Common myeloid progenitor, CD34-positive (primary cell): ENCODE measurements at regions not wholly inside any gene's neighbourhood (a gene's known extent, or its start where the extent isn't known, plus 50 kb on each side); places are given as distances from the start of the nearest gene placed in this dataset.
"Not testable (repeated sequence)": the region's sequence is repeated elsewhere in the genome, so short reads cannot be mapped to it uniquely, and the experiment has no call there.

Experiments used
- CTCF ChIA-PET: fragments of 350-600 bp; sonication (Branson Sonifier 250); formaldehyde crosslinking; loops from one replicate; lab custom pipeline; 2021; ENCODE audit warnings: antibody characterized with exemption; lab: Charles Lee
- POLR2A ChIA-PET: fragments of 350-600 bp; sonication (Branson Sonifier 250); formaldehyde crosslinking; loops from one replicate; lab custom pipeline; 2021; ENCODE audit warnings: antibody characterized with exemption; lab: Charles Lee
- DNase-seq, 3 donors: peaks; one replicate each; pipeline versions ENCODE4 v3.0.0 to v3.0.0-alpha.2; 2013
- H3K27ac ChIP-seq, 2 experiments: 1 replicate in 1 of 2; 2 replicates in 1 of 2; pipeline ENCODE4 v1.7.0; 2013; ENCODE audit warnings: inconsistent platforms in 2 of 2, low read length in 2 of 2, mild to moderate bottlenecking in 2 of 2, low read depth in 1 of 2, moderate library complexity in 1 of 2; ENCODE audit not compliant: severe bottlenecking in 2 of 2, insufficient read depth in 1 of 2, poor library complexity in 1 of 2
- H3K27me3 ChIP-seq, 5 experiments: replicated peaks in 2 of 5; 1 replicate in 3 of 5; 2 replicates in 2 of 5; pipeline versions ENCODE4 v1.6.1 to v1.7.0; 2013; ENCODE audit warnings: low read length in 4 of 5, mild to moderate bottlenecking in 2 of 5, moderate library complexity in 2 of 5, inconsistent platforms in 1 of 5; ENCODE audit not compliant: insufficient read depth in 5 of 5, control insufficient read depth in 4 of 5
- H3K36me3 ChIP-seq, 4 experiments: 1 replicate in 2 of 4; 2 replicates in 2 of 4; pipeline versions ENCODE4 v1.6.1 to v1.7.0; 2013; ENCODE audit warnings: low read length in 3 of 4, control low read depth in 1 of 4, mild to moderate bottlenecking in 1 of 4; ENCODE audit not compliant: control insufficient read depth in 4 of 4, insufficient read depth in 4 of 4
- H3K4me1 ChIP-seq, 4 experiments: 1 replicate in 3 of 4; 2 replicates in 1 of 4; pipeline versions ENCODE4 v1.6.1 to v1.7.1; 2013; ENCODE audit warnings: low read length in 3 of 4, mild to moderate bottlenecking in 3 of 4, control low read depth in 1 of 4, inconsistent platforms in 1 of 4, moderate library complexity in 1 of 4; ENCODE audit not compliant: control insufficient read depth in 4 of 4, insufficient read depth in 4 of 4; ENCODE audit errors: control extremely low read depth in 1 of 4
- H3K4me3 ChIP-seq, 7 experiments: 1 replicate in 4 of 7; 2 replicates in 3 of 7; pipeline versions ENCODE4 v1.5.1 to v1.7.0; 2013; ENCODE audit warnings: mild to moderate bottlenecking in 7 of 7, low read length in 6 of 7, moderate library complexity in 6 of 7, inconsistent platforms in 2 of 7, low read depth in 2 of 7, control low read depth in 1 of 7; ENCODE audit not compliant: insufficient read depth in 4 of 7, control insufficient read depth in 1 of 7; ENCODE audit errors: extremely low read depth in 1 of 7
- H3K9me3 ChIP-seq, 5 experiments: 1 replicate in 4 of 5; 2 replicates in 1 of 5; pipeline versions ENCODE4 v1.6.1 to v1.7.1; 2013; ENCODE audit warnings: low read length in 4 of 5, mild to moderate bottlenecking in 2 of 5, inconsistent platforms in 1 of 5, low read depth in 1 of 5, moderate library complexity in 1 of 5; ENCODE audit not compliant: control insufficient read depth in 4 of 5, insufficient read depth in 2 of 5; ENCODE audit errors: control extremely low read depth in 1 of 5
- WGBS: methylation state at CpG from one replicate; pipeline ENCODE4 v1.1.5; 2013; ENCODE audit not compliant: insufficient coverage; 5-methylcytosine and 5-hydroxymethylcytosine counted together

DNA sequence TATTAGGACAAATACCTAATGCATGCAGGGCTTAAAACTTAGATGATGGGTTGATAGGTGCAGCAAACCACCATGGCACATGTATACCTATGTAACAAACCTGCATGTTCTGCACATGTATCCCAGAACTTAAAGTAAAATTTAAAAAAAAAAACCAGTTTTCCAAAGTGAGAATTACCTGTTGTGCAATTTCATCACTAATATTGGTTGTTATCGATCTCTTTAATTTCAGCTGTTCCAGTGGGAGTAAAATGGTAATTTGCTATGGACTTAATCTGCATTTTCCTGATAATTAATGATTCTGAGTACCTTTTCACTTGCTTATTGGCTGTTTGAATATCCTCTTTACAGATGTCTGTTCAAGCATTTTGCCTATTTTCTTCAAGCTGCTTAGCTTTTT is 69.6 kb upstream of the RXFP1 start:
- H3K9me3 ChIP-seq, H3K36me3 ChIP-seq, H3K27me3 ChIP-seq, H3K4me1 ChIP-seq, CTCF ChIA-PET, POLR2A ChIA-PET, DNase-seq, H3K27ac ChIP-seq, H3K4me3 ChIP-seq: not testable (repeated sequence)
- 100% methylated on average over 1 of the region's 1 CpG for WGBS

DNA sequence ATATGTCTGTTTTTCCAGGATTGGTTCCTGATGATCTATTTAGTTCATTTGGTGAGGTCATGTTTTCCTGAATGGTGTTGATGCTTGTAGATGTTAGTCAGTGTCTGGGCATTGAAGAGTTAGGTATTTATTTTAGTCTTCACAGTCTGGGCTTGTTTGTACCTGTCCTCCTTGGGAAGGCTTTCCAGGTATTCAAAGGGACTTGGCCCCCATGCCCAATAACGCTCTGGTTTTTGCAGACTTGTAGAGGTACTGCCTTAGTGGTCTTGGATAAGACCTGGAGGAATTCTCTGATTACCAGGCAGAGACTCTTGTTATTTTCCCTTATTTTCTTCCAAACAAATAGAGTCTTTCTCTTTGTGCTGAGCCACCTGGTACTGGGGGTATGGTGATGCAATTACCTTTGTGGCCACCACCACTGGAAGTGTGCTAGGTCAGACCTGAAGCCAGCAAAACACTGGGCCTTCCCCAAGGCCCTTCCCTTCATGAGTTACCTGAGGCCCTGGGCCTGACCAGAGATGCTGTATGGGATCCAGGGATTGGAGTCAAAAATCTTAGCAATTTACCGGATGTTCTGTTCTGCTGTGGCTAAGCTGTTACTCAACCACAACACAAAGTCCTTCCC is 63.3 kb upstream of the RXFP1 start:
- Histone ChIP-seq H3K4me3 (no peak overlapping the region), H3K36me3 (no peaks in the 10 kb centered on the region), H3K27ac (no peak overlapping the region), H3K9me3 (no peaks in the 10 kb centered on the region), H3K27me3 (no peaks in the 10 kb centered on the region), H3K4me1 (no peaks in the 10 kb centered on the region)
- ChIA-PET CTCF (interaction anchor here (1.6 kb wide), 1 partner anchor 14 kb away, joined by 4 read pairs; no protein-coding TSS in a partner anchor), POLR2A (no interaction called here)
- no peak for DNase-seq
- WGBS = no CpG with 5 or more reads among the region's 2 CpGs

DNA sequence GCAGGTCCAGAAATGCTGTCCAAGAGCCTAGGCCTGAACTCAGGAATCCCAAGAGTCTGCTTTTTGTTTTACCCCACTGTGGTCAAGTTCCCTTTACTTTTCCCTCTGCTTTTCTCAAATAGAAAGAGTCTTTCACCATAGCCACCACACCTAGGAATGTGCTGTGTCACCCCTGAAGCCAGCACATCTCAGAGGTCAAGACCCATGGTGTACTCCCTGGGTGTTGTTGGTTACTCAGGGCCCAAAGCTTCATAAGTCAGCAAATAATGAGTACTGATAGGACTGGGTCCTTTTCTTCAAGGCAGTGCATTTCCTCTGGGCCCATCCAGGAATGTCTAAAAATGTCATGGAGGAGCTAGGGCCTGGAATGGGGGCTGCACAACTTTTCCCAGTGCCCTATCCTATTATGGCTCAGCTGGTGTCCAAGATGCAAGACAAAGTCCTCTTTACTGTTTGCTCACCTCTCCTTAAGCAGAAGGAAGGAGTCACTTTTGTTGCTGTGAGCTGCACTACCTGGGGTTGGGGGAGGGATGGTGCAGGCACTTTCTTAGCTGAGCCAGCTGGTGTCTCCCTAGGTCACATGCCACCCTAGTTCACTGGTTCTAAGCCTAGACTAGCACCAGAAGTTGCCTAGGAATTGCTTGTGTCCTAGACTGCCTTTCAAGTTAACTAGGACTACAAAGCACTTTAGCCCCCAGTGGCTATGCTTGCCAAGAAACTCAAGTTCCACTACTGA is 62.4 kb upstream of the RXFP1 start:
- H3K4me1 ChIP-seq = no peaks in the 10 kb centered on the region
- DNase-seq = no peak
- H3K27me3 ChIP-seq = no peaks in the 10 kb centered on the region
- H3K9me3 ChIP-seq = no peaks in the 10 kb centered on the region
- no peaks in the 10 kb centered on the region for H3K36me3 ChIP-seq
- H3K27ac ChIP-seq = no peak overlapping the region
- ChIA-PET POLR2A (no interaction called here), CTCF (interaction anchor here (1.6 kb wide), 1 partner anchor 15 kb away, joined by 4 read pairs; no protein-coding TSS in a partner anchor)
- no peak overlapping the region for H3K4me3 ChIP-seq

GRCh38 chr4:158461336-158461735 is 60.3 kb upstream of the RXFP1 start:
- WGBS = 100% methylated on average over 2 of the region's 2 CpGs
- POLR2A ChIA-PET = no interaction called here

DNA sequence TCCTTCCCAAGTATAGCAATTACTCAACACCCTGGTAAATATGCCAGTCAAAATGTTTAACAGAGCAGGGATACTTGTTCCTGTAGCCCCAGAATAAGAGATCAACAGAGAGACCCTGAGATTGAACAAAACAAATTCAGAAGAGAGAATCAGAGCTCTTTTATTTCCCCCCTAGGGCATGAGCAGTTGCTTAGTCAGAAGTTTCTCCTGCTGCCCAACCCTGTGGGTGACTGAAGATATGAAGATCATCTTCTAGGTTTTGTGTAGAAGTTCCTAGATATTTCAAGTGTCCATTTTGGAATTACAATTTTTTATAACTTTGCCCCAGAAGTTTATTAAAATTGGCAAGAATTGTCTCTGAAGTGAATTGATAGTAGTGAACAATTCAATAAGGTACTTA is 59.1 kb upstream of the RXFP1 start:
- DNase-seq = no peak
- ChIA-PET POLR2A (no interaction called here), CTCF (no interaction called here)
- no peak overlapping the region for H3K4me3 ChIP-seq
- no peaks in the 10 kb centered on the region for H3K4me1 ChIP-seq
- no peaks in the 10 kb centered on the region for H3K36me3 ChIP-seq
- H3K27ac ChIP-seq = no peak overlapping the region
- H3K9me3 ChIP-seq = no peaks in the 10 kb centered on the region
- no peaks in the 10 kb centered on the region for H3K27me3 ChIP-seq

More at GRCh38 chr4:158461336-158461735, 60.3 kb upstream of the RXFP1 start:
- no peaks in the 10 kb centered on the region for H3K4me1 ChIP-seq
- no peaks in the 10 kb centered on the region for H3K27me3 ChIP-seq
- no peak overlapping the region for H3K4me3 ChIP-seq
- H3K27ac ChIP-seq = no peak overlapping the region
- CTCF ChIA-PET = no interaction called here
- H3K9me3 ChIP-seq = no peaks in the 10 kb centered on the region
- H3K36me3 ChIP-seq = no peaks in the 10 kb centered on the region
- DNase-seq = no peak
